ENCODE measurements at regions not wholly inside any gene's neighbourhood (a gene's known extent, or its start where the extent isn't known, plus 50 kb on each side); places are given as distances from the start of the nearest gene placed in this dataset.

GRCh38 chr13:110046811-110047210 is 260.1 kb downstream of the COL4A1 start:
- TF ChIP-seq, protein P1, sequence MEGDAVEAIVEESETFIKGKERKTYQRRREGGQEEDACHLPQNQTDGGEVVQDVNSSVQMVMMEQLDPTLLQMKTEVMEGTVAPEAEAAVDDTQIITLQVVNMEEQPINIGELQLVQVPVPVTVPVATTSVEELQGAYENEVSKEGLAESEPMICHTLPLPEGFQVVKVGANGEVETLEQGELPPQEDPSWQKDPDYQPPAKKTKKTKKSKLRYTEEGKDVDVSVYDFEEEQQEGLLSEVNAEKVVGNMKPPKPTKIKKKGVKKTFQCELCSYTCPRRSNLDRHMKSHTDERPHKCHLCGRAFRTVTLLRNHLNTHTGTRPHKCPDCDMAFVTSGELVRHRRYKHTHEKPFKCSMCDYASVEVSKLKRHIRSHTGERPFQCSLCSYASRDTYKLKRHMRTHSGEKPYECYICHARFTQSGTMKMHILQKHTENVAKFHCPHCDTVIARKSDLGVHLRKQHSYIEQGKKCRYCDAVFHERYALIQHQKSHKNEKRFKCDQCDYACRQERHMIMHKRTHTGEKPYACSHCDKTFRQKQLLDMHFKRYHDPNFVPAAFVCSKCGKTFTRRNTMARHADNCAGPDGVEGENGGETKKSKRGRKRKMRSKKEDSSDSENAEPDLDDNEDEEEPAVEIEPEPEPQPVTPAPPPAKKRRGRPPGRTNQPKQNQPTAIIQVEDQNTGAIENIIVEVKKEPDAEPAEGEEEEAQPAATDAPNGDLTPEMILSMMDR (IDR thresholded peaks at IDR 0.05) = no peak
- no peak for TF ChIP-seq EP300 (IDR thresholded peaks at IDR 0.05; ENCODE audit: low read depth)

Measured in transverse colon (tissue), 3 donors.